K562 (cell line): ENCODE measurements at regions not wholly inside any gene's neighbourhood (a gene's known extent, or its start where the extent isn't known, plus 50 kb on each side); places are given as distances from the start of the nearest gene placed in this dataset.

Experiments used
- ATAC-seq: fragments of 200-7000 bp; cut with Tn5 transposase; 3 replicates; pipeline ENCODE4 v1.9.1; 2020; ENCODE audit warnings: moderate library complexity
- BruUV-seq: library from RNA; stranded (reverse); fragments of 400-500 nt; replicated peaks from 2 replicates; lab custom pipeline; 2021; lab: Mats Ljungman, UMichigan
- CTCF ChIA-PET: fragments of 300-600 bp; formaldehyde crosslinking; extraction: SDS; loops from one replicate; lab custom pipeline; 2021; ENCODE audit warnings: low intra/inter-chr PET ratio; lab: Yijun Ruan, JAX
- POLR2A ChIA-PET: fragments of 300-600, 350-650 bp; sonication (Branson Sonifier 250); formaldehyde crosslinking; extraction: SDS; loops from one replicate; lab custom pipeline; 2021; ENCODE audit warnings: antibody characterized with exemption, inconsistent platforms; lab: Yijun Ruan, JAX
- DNase-seq, 4 experiments: peaks; one replicate each; pipeline versions ENCODE4 v3.0.0 to v3.0.0-alpha.2; 2011 to 2018; ENCODE audit warnings: low spot score in 3 of 4, mixed read lengths in 3 of 4; ENCODE audit errors: extremely low read depth in 1 of 4
- FAIRE-seq: peaks from 2 replicates; lab custom pipeline; 2011; peaks lifted over from hg19 to GRCh38; lab: Jason Lieb, UNC
- H2AFZ ChIP-seq: 2 replicates; pipeline ENCODE4 v1.6.0; 2011; ENCODE audit warnings: low read depth, low read length, control low read depth, inconsistent platforms
- H3K27ac ChIP-seq: fragments of 200-600 bp; 3 replicates; pipeline ENCODE4 v1.8.0; 2011; ENCODE audit warnings: low read depth, mild to moderate bottlenecking, control low read depth, inconsistent platforms, low read length, moderate library complexity, mixed read lengths; ENCODE audit errors: extremely low read depth
- H3K27me3 ChIP-seq, 2 experiments: fragments of 300-600 bp in 1 of 2; 2 replicates in 1 of 2; 3 replicates in 1 of 2; pipeline versions ENCODE4 v1.6.0 to v1.8.0; 2011; ENCODE audit warnings: inconsistent platforms in 2 of 2, low read length in 2 of 2, mild to moderate bottlenecking in 1 of 2, mixed read lengths in 1 of 2, moderate library complexity in 1 of 2; ENCODE audit not compliant: control insufficient read depth in 2 of 2, insufficient read depth in 2 of 2
- H3K36me3 ChIP-seq: fragments of 300-600 bp; 3 replicates; pipeline ENCODE4 v1.8.0; 2011; ENCODE audit warnings: mild to moderate bottlenecking, low read length, inconsistent platforms; ENCODE audit not compliant: control insufficient read depth, insufficient read depth
- H3K4me1 ChIP-seq, 2 experiments: fragments of 200-600 bp in 1 of 2; replicated peaks in 1 of 2; 2 replicates in 1 of 2; 3 replicates in 1 of 2; pipeline versions ENCODE4 v1.5.1 to v1.8.0; 2011; ENCODE audit warnings: inconsistent platforms in 2 of 2, low read length in 2 of 2, mild to moderate bottlenecking in 1 of 2, mixed read lengths in 1 of 2, moderate library complexity in 1 of 2; ENCODE audit not compliant: control insufficient read depth in 2 of 2, insufficient read depth in 2 of 2
- H3K4me2 ChIP-seq: 2 replicates; pipeline ENCODE4 v1.6.1; 2011; ENCODE audit warnings: low read length, control low read depth, inconsistent platforms, mixed read lengths; ENCODE audit not compliant: insufficient read depth
- H3K4me3 ChIP-seq: fragments of 200-600 bp; sonication (generic), shearing (Covaris generic); 2 replicates; pipeline ENCODE4 v1.5.1; 2016; ENCODE audit warnings: control low read depth, inconsistent platforms
- H3K79me2 ChIP-seq: fragments of 200-600 bp; 3 replicates; pipeline ENCODE4 v1.8.0; 2011; ENCODE audit warnings: low read length, inconsistent platforms; ENCODE audit not compliant: control insufficient read depth, insufficient read depth
- H3K9ac ChIP-seq, 2 experiments: 2 replicates each; pipeline versions ENCODE4 v1.6.0 to v1.6.1; 2011; ENCODE audit warnings: low read depth in 2 of 2, low read length in 2 of 2, control low read depth in 1 of 2, inconsistent platforms in 1 of 2, mild to moderate bottlenecking in 1 of 2, mixed read lengths in 1 of 2; ENCODE audit not compliant: insufficient read depth in 1 of 2
- H3K9me1 ChIP-seq: one replicate; pipeline ENCODE4 v1.6.0; 2011; ENCODE audit warnings: inconsistent platforms, mild to moderate bottlenecking, low read length, moderate library complexity; ENCODE audit not compliant: control insufficient read depth, insufficient read depth
- H3K9me3 ChIP-seq: replicated peaks from 2 replicates; pipeline ENCODE4 v1.5.1; 2011; ENCODE audit warnings: low read depth, low read length, inconsistent platforms; ENCODE audit not compliant: control insufficient read depth, insufficient read depth
- H4K20me1 ChIP-seq: replicated peaks from 2 replicates; pipeline ENCODE4 v1.6.1; 2011; ENCODE audit warnings: low read length, inconsistent platforms, mixed read lengths; ENCODE audit not compliant: control insufficient read depth, insufficient read depth
- CBFA2T2 ChIP-seq: fragments of 450-650 bp; conservative IDR thresholded peaks from 2 replicates; pipeline ENCODE4 v1.6.1; 2017; ENCODE audit warnings: mild to moderate bottlenecking
- CBX3 ChIP-seq, 2 experiments: IDR thresholded peaks; 1 replicate in 1 of 2; 2 replicates in 1 of 2; pipeline ENCODE4 v1.6.1; 2012; ENCODE audit warnings: inconsistent platforms in 2 of 2, low read length in 2 of 2, borderline replicate concordance in 1 of 2, control low read depth in 1 of 2
- DACH1 ChIP-seq: fragments of 450-650 bp; IDR thresholded peaks from 2 replicates; pipeline ENCODE4 v1.6.1; 2018; ENCODE audit not compliant: partially characterized antibody
- EGR1 ChIP-seq: fragments of 450-650 bp; conservative IDR thresholded peaks from 2 replicates; pipeline ENCODE4 v1.6.1; 2017; ENCODE audit warnings: mild to moderate bottlenecking
- ERF ChIP-seq: fragments of 450-650 bp; formaldehyde crosslinking; IDR thresholded peaks from 2 replicates; pipeline ENCODE4 v1.4.0; 2020; ENCODE audit warnings: mild to moderate bottlenecking, mixed read lengths
- FOS ChIP-seq: IDR thresholded peaks from 3 replicates; pipeline ENCODE4 v1.6.1; 2011; ENCODE audit not compliant: insufficient read length; ENCODE audit errors: extremely low read depth
- FOXJ2 ChIP-seq: fragments of 200-800 bp; sonication (Bioruptor generic); IDR thresholded peaks from 2 replicates; pipeline ENCODE4 v1.6.1; 2016; ENCODE audit warnings: missing genetic modification characterization, missing compliant biosample characterization
- KDM5B ChIP-seq: fragments of 200-600 bp; sonication (generic); IDR thresholded peaks from 2 replicates; pipeline ENCODE4 v1.6.1; 2012; ENCODE audit warnings: low read depth, mild to moderate bottlenecking, moderate library complexity, low read length, control low read depth, inconsistent platforms; ENCODE audit not compliant: insufficient replicate concordance
- LARP7 ChIP-seq: fragments of 450-650 bp; IDR thresholded peaks from 2 replicates; pipeline ENCODE4 v1.6.1; 2016
- MAFG ChIP-seq: fragments of 450-650 bp; conservative IDR thresholded peaks from 2 replicates; pipeline ENCODE4 v1.6.1; 2016; ENCODE audit warnings: missing genetic modification characterization, missing compliant biosample characterization
- NR2C1 ChIP-seq, 2 experiments: fragments of 450-650 bp; IDR thresholded peaks; 2 replicates each; pipeline ENCODE4 v1.6.1; 2017; ENCODE audit warnings: mild to moderate bottlenecking in 2 of 2, antibody characterized with exemption in 1 of 2, inconsistent platforms in 1 of 2, missing compliant biosample characterization in 1 of 2, missing genetic modification characterization in 1 of 2
- POLR3G ChIP-seq: IDR thresholded peaks from 2 replicates; pipeline ENCODE4 v1.6.1; 2011; ENCODE audit not compliant: insufficient read length, insufficient replicate concordance; ENCODE audit errors: extremely low read depth
- RBM15 ChIP-seq: fragments of 200-400 bp; formaldehyde crosslinking; IDR thresholded peaks from 2 replicates; pipeline ENCODE4 v1.6.1; 2018; ENCODE audit warnings: mild to moderate bottlenecking, low read length, moderate library complexity; ENCODE audit not compliant: insufficient read depth
- SNIP1 ChIP-seq: fragments of 450-650 bp; IDR thresholded peaks from 2 replicates; pipeline ENCODE4 v1.7.1; 2017; ENCODE audit warnings: low read depth, mild to moderate bottlenecking
- TBL1XR1 ChIP-seq, 2 experiments: IDR thresholded peaks; 2 replicates each; pipeline ENCODE4 v1.6.1; 2012; ENCODE audit warnings: improper control_type of control experiment in 2 of 2, low read length in 2 of 2, mild to moderate bottlenecking in 1 of 2
- ZNF134 ChIP-seq: fragments of 250-450 bp; sonication (Bioruptor Pico); conservative IDR thresholded peaks from 2 replicates; pipeline ENCODE4 v1.4.0; 2020
- ZNF76 ChIP-seq: fragments of 250-450 bp; sonication (Bioruptor Pico); IDR thresholded peaks from 2 replicates; pipeline ENCODE4 v1.4.0; 2020; ENCODE audit warnings: mild to moderate bottlenecking, moderate library complexity, borderline replicate concordance
- WGBS: fragments of 100-300 bp; shearing (Covaris generic); methylation state at CpG from one replicate; pipeline ENCODE4 v1.1.6; 2016; ENCODE audit warnings: low coverage, mixed read lengths; ENCODE audit not compliant: insufficient coverage; ENCODE audit errors: missing lambda C conversion rate; 5-methylcytosine and 5-hydroxymethylcytosine counted together
- in situ Hi-C: fragments of 300-500 bp; cut with MboI; formaldehyde crosslinking; loops from 4 replicates; pipeline ENCODE4 v1.15.0; 2018; ENCODE audit warnings: inconsistent platforms, mixed read lengths
- intact Hi-C: fragments of 100-400 bp; cut with micrococcal nuclease; formaldehyde crosslinking; loops from 2 replicates; pipeline ENCODE4 v1.14.2; 2022
- TF ChIP-seq, protein P1 (sequence below): sonication (generic); formaldehyde crosslinking; IDR thresholded peaks from 2 replicates; pipeline ENCODE4 v1.8.0; 2023; ENCODE audit warnings: mild to moderate bottlenecking, missing genetic modification reagents
- TF ChIP-seq, protein P2 (sequence below), 2 experiments: fragments of 450-650 bp; conservative IDR thresholded peaks; 2 replicates each; pipeline ENCODE4 v1.6.1; 2017; ENCODE audit warnings: mild to moderate bottlenecking in 2 of 2, moderate library complexity in 2 of 2

DNA sequence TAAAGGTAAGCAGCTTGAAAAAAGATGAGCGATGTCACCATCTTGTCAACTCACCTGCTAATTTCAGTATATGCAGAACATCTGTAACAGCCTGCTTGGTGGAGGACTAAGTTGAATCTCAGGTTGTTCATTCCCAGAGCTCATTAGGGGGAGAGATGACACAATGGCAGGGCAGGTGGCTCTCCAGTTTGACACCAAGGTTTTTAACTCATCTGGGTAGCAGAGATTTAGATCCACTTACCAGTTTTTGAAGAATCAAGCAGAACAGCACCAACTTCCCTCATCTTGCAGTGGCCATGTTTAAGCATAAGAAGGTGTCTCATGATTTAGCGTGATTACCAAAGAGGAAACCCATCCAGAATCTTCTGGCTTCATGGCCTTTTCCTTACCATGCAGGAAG, 168.3 kb downstream of the TSHZ3 start (continued):
- TF ChIP-seq, protein P1, sequence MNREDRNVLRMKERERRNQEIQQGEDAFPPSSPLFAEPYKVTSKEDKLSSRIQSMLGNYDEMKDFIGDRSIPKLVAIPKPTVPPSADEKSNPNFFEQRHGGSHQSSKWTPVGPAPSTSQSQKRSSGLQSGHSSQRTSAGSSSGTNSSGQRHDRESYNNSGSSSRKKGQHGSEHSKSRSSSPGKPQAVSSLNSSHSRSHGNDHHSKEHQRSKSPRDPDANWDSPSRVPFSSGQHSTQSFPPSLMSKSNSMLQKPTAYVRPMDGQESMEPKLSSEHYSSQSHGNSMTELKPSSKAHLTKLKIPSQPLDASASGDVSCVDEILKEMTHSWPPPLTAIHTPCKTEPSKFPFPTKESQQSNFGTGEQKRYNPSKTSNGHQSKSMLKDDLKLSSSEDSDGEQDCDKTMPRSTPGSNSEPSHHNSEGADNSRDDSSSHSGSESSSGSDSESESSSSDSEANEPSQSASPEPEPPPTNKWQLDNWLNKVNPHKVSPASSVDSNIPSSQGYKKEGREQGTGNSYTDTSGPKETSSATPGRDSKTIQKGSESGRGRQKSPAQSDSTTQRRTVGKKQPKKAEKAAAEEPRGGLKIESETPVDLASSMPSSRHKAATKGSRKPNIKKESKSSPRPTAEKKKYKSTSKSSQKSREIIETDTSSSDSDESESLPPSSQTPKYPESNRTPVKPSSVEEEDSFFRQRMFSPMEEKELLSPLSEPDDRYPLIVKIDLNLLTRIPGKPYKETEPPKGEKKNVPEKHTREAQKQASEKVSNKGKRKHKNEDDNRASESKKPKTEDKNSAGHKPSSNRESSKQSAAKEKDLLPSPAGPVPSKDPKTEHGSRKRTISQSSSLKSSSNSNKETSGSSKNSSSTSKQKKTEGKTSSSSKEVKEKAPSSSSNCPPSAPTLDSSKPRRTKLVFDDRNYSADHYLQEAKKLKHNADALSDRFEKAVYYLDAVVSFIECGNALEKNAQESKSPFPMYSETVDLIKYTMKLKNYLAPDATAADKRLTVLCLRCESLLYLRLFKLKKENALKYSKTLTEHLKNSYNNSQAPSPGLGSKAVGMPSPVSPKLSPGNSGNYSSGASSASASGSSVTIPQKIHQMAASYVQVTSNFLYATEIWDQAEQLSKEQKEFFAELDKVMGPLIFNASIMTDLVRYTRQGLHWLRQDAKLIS, result no peak
- no peak for TF ChIP-seq CBFA2T2
- no peak for TF ChIP-seq DACH1
- TF ChIP-seq ZNF76 (CRISPR knock-in tag), result no peak
- TF ChIP-seq EGR1, result no peak

DNA sequence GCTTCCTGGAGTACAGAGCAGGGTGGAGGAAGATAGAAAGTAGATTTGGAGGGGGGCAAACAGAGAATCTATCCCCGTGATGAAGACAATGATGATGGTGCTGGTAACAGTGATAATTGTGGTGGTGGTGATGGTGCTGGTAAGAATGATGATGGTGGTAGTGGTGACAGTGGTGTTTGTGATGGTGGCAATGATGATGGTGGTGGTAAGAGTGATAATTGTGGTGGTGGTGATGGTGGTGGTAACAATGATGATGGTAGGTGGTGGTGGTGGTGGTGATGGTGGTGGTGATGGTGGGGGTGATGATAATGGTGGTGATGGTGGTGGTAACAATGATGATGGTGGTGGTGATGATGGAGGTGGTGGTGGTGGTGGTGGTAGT, 169.8 kb downstream of the TSHZ3 start:
- intact Hi-C loops (no loop called here), in situ Hi-C loops (no loop called here)
- ATAC-seq, result no peak
- no peak for FAIRE-seq
- no peaks in the 10 kb centered on the region for H3K9me3 ChIP-seq
- H3K27ac ChIP-seq, result no peak overlapping the region
- H3K4me1 ChIP-seq, result no peaks in the 10 kb centered on the region
- no peaks in the 10 kb centered on the region for H3K27me3 ChIP-seq
- no peak overlapping the region for H3K9ac ChIP-seq
- TF ChIP-seq LARP7 (no peak), DACH1 (no peak), CBX3 (IDR thresholded peaks at IDR 0.05; ENCODE audit: borderline replicate concordance in 1 of 2, low read length in 2 of 2) (no peak), POLR3G (no peak), FOS (no peak), KDM5B (no peak), MAFG (tag) (no peak), TBL1XR1 (IDR thresholded peaks at IDR 0.05; ENCODE audit: low read length in 2 of 2) (no peak), RBM15 (no peak), ERF (CRISPR knock-in tag) (no peak), NR2C1 (IDR thresholded peaks at IDR 0.05) (no peak), NR2C1 (tag; IDR thresholded peaks at IDR 0.05) (no peak), FOXJ2 (no peak), ZNF134 (CRISPR knock-in tag) (no peak), SNIP1 (no peak)
- TF ChIP-seq, protein P2, sequence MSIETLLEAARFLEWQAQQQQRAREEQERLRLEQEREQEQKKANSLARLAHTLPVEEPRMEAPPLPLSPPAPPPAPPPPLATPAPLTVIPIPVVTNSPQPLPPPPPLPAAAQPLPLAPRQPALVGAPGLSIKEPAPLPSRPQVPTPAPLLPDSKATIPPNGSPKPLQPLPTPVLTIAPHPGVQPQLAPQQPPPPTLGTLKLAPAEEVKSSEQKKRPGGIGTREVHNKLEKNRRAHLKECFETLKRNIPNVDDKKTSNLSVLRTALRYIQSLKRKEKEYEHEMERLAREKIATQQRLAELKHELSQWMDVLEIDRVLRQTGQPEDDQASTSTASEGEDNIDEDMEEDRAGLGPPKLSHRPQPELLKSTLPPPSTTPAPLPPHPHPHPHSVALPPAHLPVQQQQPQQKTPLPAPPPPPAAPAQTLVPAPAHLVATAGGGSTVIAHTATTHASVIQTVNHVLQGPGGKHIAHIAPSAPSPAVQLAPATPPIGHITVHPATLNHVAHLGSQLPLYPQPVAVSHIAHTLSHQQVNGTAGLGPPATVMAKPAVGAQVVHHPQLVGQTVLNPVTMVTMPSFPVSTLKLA (conservative IDR thresholded peaks at IDR 0.05), result no peak
- ChIA-PET POLR2A (interaction anchor here (0.7 kb wide), 1 partner anchor 1665 kb away, joined by 3 read pairs; no protein-coding TSS in a partner anchor), CTCF (no interaction called here)
- 0% methylated on average over 1 of the region's 1 CpG for WGBS
- no peaks in the 10 kb centered on the region for H3K9me1 ChIP-seq
- no peaks in the 10 kb centered on the region for H3K36me3 ChIP-seq
- no peak overlapping the region for H3K4me3 ChIP-seq
- no peaks in the 10 kb centered on the region for H3K79me2 ChIP-seq
- DNase-seq, result no peak
- BruUV-seq, result no TSS peak
- H3K4me2 ChIP-seq, result no peak overlapping the region
- no peaks in the 10 kb centered on the region for H4K20me1 ChIP-seq
- no peak overlapping the region for H2AFZ ChIP-seq
